MM.1S (cell line): ENCODE measurements at regions not wholly inside any gene's neighbourhood (a gene's known extent, or its start where the extent isn't known, plus 50 kb on each side); places are given as distances from the start of the nearest gene placed in this dataset.

Source experiments
- EZH2 ChIP-seq: fragments of 300-600 bp; sonication (generic); optimal IDR thresholded peaks from 2 replicates; pipeline ENCODE3; 2017; ENCODE audit warnings: low read depth, mild to moderate bottlenecking, antibody characterized with exemption, low read length, mixed read lengths
- TF ChIP-seq, protein P1 (sequence below): fragments of 300-600 bp; sonication (generic); IDR thresholded peaks from 2 replicates; pipeline ENCODE4 v1.5.1; 2016; ENCODE audit warnings: antibody characterized with exemption, low read length, mixed read lengths

GRCh38 chr18:39751921-39752320 is 2186.3 kb upstream of the CELF4 start:
- TF ChIP-seq, protein P1, sequence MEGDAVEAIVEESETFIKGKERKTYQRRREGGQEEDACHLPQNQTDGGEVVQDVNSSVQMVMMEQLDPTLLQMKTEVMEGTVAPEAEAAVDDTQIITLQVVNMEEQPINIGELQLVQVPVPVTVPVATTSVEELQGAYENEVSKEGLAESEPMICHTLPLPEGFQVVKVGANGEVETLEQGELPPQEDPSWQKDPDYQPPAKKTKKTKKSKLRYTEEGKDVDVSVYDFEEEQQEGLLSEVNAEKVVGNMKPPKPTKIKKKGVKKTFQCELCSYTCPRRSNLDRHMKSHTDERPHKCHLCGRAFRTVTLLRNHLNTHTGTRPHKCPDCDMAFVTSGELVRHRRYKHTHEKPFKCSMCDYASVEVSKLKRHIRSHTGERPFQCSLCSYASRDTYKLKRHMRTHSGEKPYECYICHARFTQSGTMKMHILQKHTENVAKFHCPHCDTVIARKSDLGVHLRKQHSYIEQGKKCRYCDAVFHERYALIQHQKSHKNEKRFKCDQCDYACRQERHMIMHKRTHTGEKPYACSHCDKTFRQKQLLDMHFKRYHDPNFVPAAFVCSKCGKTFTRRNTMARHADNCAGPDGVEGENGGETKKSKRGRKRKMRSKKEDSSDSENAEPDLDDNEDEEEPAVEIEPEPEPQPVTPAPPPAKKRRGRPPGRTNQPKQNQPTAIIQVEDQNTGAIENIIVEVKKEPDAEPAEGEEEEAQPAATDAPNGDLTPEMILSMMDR, result no peak
- TF ChIP-seq EZH2, result no peak
